Naive B cell (primary cell): ENCODE measurements at regions not wholly inside any gene's neighbourhood (a gene's known extent, or its start where the extent isn't known, plus 50 kb on each side); places are given as distances from the start of the nearest gene placed in this dataset.
A peak's percentile ranks its signal among the peaks of the same experiment; 100 is the strongest.

Experiments
- ATAC-seq, 2 donors: fragments of 150-1000 bp; cut with Tn5 transposase; 2 replicates each; pipeline ENCODE4 v1.10.0; 2021; ENCODE audit warnings: low read depth in 2 of 2, mild to moderate bottlenecking in 2 of 2, moderate library complexity in 2 of 2
- DNase-seq: peaks from one replicate; pipeline ENCODE4 v3.0.0; 2022
- H3K27ac Mint-ChIP-seq, 6 donors: one replicate each; pipeline ENCODE4 v1.8.0; 2020 to 2022; ENCODE audit warnings: mild to moderate bottlenecking in 6 of 6, mixed read lengths in 6 of 6, moderate library complexity in 5 of 6, inconsistent platforms in 2 of 6
- H3K27me3 Mint-ChIP-seq, 3 donors: one replicate each; pipeline ENCODE4 v1.8.0; 2021 to 2022; ENCODE audit warnings: mixed read lengths in 3 of 3, mild to moderate bottlenecking in 1 of 3
- H3K36me3 Mint-ChIP-seq, 2 donors: one replicate each; pipeline ENCODE4 v1.8.0; 2020 to 2022; ENCODE audit warnings: mixed read lengths in 2 of 2, inconsistent platforms in 1 of 2, mild to moderate bottlenecking in 1 of 2
- H3K4me1 Mint-ChIP-seq, 3 donors: one replicate each; pipeline ENCODE4 v1.8.0; 2020 to 2022; ENCODE audit warnings: mixed read lengths in 3 of 3, inconsistent platforms in 1 of 3, mild to moderate bottlenecking in 1 of 3, moderate library complexity in 1 of 3
- H3K4me3 Mint-ChIP-seq, 8 donors: one replicate each; pipeline ENCODE4 v1.8.0; 2020 to 2022; ENCODE audit warnings: mild to moderate bottlenecking in 8 of 8, mixed read lengths in 8 of 8, moderate library complexity in 8 of 8, inconsistent platforms in 2 of 8
- H3K9me3 Mint-ChIP-seq, 7 donors: one replicate each; pipeline ENCODE4 v1.8.0; 2020 to 2022; ENCODE audit warnings: mixed read lengths in 7 of 7, mild to moderate bottlenecking in 5 of 7, inconsistent platforms in 2 of 7, moderate library complexity in 1 of 7

DNA sequence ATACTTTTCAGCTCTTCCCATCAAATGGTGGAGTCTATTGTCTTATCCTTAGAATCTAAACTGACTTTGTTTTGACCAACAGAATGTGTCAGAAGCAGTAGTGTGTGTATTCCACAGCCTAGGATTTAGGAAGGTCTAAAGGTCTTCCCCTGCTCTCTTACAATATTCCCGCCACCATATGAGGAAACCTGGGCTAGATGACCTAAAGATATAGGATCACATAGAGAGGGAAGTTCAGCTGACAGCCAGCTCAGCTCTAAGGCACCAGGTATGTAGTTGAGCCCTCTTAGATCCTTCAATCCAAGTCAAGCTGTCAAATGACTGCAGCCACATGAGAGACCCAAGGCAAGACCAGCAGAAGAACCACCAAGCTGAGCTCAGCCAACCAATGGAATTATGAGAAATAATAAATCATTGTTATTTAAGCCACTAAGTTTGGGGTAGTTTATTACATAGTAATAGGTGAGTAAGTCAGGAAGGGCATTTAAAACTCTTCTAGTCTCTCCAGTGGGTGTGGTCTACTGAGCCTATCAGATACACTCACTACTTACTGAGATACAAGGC, 227.7 kb upstream of the HES1 start:
- H3K4me1 Mint-ChIP-seq = peaks cover 5 to 15% (median 7%) of the 10 kb centered on the region in 3 donors
- H3K36me3 Mint-ChIP-seq = peaks cover 0 to 7% of the 10 kb centered on the region in 2 donors
- no peak overlapping the region for H3K4me3 Mint-ChIP-seq
- H3K27me3 Mint-ChIP-seq = peaks cover 19 to 48% (median 28%) of the 10 kb centered on the region in 3 donors
- H3K9me3 Mint-ChIP-seq = peaks cover 0 to 10% (median 2%) of the 10 kb centered on the region in 7 donors
- ATAC-seq (no peak), DNase-seq (no peak)
- no peak overlapping the region for H3K27ac Mint-ChIP-seq

DNA sequence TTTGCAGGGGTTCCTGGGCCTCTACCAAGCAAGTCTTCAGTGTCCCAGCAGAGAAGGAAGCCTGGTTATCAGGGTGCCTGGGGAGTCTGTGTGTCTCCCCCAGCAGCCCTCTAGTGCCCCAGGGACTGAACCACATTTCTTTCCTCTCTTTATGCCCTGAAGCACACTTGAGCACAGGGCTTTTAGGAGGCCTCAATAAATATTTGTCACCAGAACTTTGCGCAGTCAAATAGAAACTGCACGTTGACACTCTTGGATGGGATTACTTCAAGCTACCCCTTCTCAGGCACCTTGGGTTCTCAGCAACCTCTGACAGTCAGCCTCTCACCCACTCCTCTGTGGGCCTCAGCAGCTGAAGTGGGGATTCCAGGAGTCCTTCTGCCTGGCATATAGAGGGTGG, 226.6 kb upstream of the HES1 start:
- Mint-ChIP-seq H3K4me3 (no peak overlapping the region), H3K36me3 (peaks cover 0 to 7% of the 10 kb centered on the region in 2 donors), H3K27ac (no peak overlapping the region), H3K27me3 (peaks cover 13 to 41% (median 24%) of the 10 kb centered on the region in 3 donors), H3K4me1 (peaks cover 0 to 9% (median 3%) of the 10 kb centered on the region in 3 donors), H3K9me3 (peaks cover 0 to 10% (median 2%) of the 10 kb centered on the region in 7 donors)
- ATAC-seq = no peak
- DNase-seq = no peak

DNA sequence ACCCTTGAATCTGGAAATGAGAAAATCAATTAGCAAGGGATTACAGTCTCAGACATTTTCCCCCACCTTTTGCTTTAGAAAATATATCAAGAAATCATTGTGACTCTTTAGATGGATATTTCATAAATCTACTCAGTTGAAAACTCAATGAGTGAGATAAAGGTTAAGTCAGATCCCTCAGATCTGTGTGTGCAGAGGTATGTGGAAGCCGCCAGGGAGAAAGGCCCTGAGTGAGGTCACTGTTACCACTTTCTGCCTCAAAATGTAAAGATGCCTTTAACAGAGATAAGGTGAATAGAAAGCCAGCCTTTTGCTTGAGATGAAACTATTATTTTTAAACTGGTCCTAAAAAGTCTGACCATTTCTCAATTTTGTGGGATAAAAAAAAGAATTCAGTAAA, 225.6 kb upstream of the HES1 start:
- H3K9me3 Mint-ChIP-seq = peaks cover 0 to 10% (median 2%) of the 10 kb centered on the region in 7 donors
- peak overlapping the region in 1 of 6 donors; percentile 75 for H3K27ac Mint-ChIP-seq
- no peak for ATAC-seq
- H3K4me1 Mint-ChIP-seq = peaks cover 0 to 9% (median 3%) of the 10 kb centered on the region in 3 donors
- H3K4me3 Mint-ChIP-seq = no peak overlapping the region
- H3K27me3 Mint-ChIP-seq = peaks cover 8 to 32% (median 24%) of the 10 kb centered on the region in 3 donors
- no peak for DNase-seq
- peaks cover 0 to 7% of the 10 kb centered on the region in 2 donors for H3K36me3 Mint-ChIP-seq

DNA sequence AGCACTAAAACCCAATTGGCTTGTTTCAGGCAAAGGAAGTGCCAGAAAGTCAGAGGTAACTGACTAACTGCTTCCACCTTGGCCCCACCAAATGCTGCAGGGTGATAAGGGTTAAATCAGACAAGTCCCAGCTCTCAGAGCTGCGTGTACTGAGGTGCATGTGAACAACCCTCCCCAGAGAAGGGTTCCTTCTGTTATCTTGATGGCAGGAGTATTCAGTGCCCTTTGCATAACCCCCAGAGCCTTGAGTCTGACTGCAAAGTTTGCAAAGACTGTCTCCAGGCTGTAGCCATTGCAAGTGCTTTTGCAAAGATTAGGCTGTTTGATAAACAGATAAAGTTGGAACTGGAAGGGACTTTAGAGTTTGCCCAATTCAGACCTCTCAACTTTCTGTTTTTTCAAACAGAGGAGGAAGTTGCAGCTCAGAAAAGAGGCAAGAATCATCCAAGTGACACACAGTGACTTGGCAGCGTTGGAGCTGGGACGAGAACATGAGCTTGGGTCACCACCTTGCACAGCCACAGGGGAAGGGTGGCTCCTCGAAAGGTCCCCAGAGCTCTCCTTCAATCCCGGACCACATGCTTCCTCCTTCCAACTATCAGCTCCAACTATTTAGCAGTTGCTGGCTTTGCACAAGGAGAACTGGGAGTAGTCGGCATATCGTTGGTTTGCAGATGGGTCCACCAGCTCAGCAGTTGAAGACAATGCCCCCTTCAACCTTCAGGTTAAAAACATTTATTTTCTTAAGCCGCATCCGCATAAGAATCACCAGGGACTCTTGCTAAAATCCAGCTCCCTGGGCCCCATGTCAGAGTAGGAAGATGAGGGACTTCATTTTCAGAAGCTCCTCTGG, 224.8 kb upstream of the HES1 start:
- H3K27me3 Mint-ChIP-seq = peaks cover 8 to 31% (median 24%) of the 10 kb centered on the region in 3 donors
- ATAC-seq (no peak), DNase-seq (no peak)
- H3K27ac Mint-ChIP-seq = no peak overlapping the region
- H3K4me3 Mint-ChIP-seq = no peak overlapping the region
- peaks cover 0 to 7% of the 10 kb centered on the region in 2 donors for H3K36me3 Mint-ChIP-seq
- H3K9me3 Mint-ChIP-seq = peaks cover 0 to 10% (median 2%) of the 10 kb centered on the region in 7 donors
- peaks cover 0 to 9% (median 3%) of the 10 kb centered on the region in 3 donors for H3K4me1 Mint-ChIP-seq

DNA sequence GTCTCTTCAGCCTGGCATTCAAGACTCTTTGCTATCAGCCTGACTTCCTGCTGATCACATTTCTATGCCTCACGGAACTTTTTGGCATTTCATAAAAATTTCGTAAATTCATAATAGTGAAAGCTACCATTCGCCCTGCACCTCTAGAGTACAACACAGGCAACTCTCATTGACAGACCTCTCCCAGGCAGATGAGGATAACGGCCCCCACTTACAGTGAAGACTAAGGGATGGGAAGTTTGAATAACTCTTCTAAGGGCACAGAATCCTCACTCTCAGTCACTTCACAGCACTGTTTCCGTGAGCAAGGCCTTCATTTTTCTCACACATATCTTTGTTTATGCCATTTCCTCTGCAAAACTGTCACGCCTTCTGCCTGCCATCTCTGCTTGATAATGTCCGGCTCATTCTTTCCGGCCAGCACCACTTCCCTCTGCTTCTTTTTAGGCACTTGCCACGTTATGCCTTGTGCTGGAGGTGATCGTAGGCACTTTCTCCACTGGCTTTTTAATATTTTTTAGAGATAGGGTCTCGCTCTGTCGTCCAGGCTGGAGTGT, 224.1 kb upstream of the HES1 start:
- Mint-ChIP-seq H3K4me3 (no peak overlapping the region), H3K36me3 (peaks cover 0 to 7% of the 10 kb centered on the region in 2 donors), H3K27ac (peak overlapping the region in 1 of 6 donors; percentile 69), H3K27me3 (peaks cover under 1 to 25% (median 18%) of the 10 kb centered on the region in 3 donors), H3K9me3 (peaks cover 0 to 10% (median 2%) of the 10 kb centered on the region in 7 donors), H3K4me1 (peaks cover 0 to 9% (median 3%) of the 10 kb centered on the region in 3 donors)
- DNase-seq = no peak
- no peak for ATAC-seq

DNA sequence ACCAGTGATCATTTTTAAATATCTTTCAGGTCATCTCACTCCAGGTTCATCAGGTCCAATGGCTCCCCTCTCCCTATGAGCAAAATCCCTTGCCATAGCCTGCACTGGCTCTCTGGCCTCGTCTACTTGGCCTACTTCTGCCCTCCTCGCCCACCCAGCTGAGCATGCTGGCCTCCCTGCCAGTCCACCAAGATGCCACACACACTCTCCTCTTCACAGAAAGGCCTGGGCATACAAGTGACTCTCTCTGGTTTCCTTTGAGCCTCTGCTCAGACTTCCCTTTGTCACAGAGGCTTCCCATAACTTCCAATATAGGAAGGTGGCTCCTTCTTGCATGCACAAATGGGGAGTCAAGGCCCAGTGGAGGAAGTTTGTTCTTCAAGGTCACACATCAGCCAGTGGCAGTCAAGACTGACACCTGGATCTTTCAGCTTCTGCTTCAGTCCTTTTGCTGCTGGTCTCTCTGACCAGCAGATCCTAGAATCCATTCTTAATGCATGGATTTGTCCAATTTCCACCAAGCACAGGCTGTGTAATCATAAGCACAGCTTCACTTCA, 223.2 kb upstream of the HES1 start:
- peaks cover 0 to 10% (median 2%) of the 10 kb centered on the region in 7 donors for H3K9me3 Mint-ChIP-seq
- DNase-seq (no peak), ATAC-seq (no peak)
- no peak overlapping the region for H3K4me3 Mint-ChIP-seq
- peaks cover 0 to 9% (median 3%) of the 10 kb centered on the region in 3 donors for H3K4me1 Mint-ChIP-seq
- peak overlapping the region in 2 of 6 donors; percentile 46 to 81 for H3K27ac Mint-ChIP-seq
- H3K27me3 Mint-ChIP-seq = peaks cover 0 to 21% (median 10%) of the 10 kb centered on the region in 3 donors
- H3K36me3 Mint-ChIP-seq = peaks cover 0 to 7% of the 10 kb centered on the region in 2 donors

DNA sequence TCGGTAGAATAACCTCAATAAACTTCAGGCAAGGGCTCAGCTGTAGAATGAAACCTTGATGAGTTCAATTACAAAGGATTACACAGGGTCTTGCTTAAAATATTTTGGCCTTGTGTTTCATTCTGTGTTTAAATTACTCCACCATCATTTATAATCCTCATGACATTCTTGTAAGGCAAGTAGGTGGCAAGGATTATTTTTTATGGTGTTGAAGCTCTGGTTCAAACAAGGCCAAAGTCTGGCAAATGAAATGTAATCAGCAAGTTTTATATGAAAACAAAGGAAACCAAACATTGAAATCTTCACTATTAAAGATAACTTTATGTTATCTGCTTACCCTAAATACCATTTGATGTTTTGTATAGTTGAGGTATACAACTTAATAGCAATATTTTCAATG, 221.3 kb upstream of the HES1 start:
- H3K9me3 Mint-ChIP-seq = no peaks in the 10 kb centered on the region
- H3K27ac Mint-ChIP-seq = no peak overlapping the region
- H3K36me3 Mint-ChIP-seq = no peaks in the 10 kb centered on the region
- no peak overlapping the region for H3K4me3 Mint-ChIP-seq
- peaks cover 1 to 7% (median 3%) of the 10 kb centered on the region in 3 donors for H3K4me1 Mint-ChIP-seq
- peaks cover 2 to 15% (median 8%) of the 10 kb centered on the region in 3 donors for H3K27me3 Mint-ChIP-seq
- ATAC-seq (no peak), DNase-seq (no peak)

DNA sequence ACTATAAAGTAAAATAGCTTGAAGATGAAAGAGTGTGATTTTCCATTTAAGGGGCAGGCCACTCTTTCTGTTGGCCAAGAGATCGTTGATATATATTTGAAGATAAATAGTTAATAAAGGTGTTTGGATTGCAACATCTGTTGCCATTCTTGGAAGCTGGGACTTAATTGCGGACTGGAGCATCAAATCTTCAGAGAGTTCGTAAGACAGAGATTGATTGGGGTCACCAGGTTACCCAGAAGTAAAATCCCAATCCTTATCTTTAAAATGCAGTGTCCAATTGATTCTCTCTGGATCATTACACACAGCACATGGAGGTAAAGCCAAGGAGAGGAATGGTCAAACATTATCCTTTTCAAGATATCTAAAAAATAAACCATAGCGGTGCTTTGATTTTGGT, 220.8 kb upstream of the HES1 start:
- no peaks in the 10 kb centered on the region for H3K9me3 Mint-ChIP-seq
- ATAC-seq = no peak
- no peaks in the 10 kb centered on the region for H3K36me3 Mint-ChIP-seq
- H3K27me3 Mint-ChIP-seq = peaks cover 5 to 15% (median 8%) of the 10 kb centered on the region in 3 donors
- H3K4me1 Mint-ChIP-seq = peaks cover 2 to 4% (median 3%) of the 10 kb centered on the region in 3 donors
- no peak for DNase-seq
- H3K27ac Mint-ChIP-seq = no peak overlapping the region
- H3K4me3 Mint-ChIP-seq = no peak overlapping the region

DNA sequence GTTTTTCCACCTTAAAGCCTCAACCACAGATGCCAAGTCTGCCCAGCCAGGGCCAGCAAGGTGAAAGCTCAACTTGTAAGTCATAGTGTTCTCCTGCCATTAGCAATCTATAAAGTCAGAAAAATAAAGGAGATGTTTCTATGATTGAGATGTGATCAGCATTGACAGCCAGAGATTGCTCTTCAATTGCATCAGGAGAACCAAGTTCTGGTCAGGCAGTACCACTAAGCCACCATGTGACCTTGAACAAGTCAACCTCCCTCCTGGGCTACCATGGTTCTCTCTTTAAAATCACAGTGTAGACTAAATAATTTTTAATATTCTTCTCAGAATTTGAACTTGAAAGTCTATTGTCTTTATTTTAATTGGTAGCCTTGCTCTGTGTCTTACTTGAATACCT, 220.3 kb upstream of the HES1 start:
- Mint-ChIP-seq H3K27ac (no peak overlapping the region), H3K36me3 (no peaks in the 10 kb centered on the region), H3K9me3 (no peaks in the 10 kb centered on the region), H3K4me3 (no peak overlapping the region), H3K4me1 (peaks cover 0 to 4% (median 3%) of the 10 kb centered on the region in 3 donors), H3K27me3 (peaks cover 5 to 15% (median 8%) of the 10 kb centered on the region in 3 donors)
- ATAC-seq (no peak), DNase-seq (no peak)

DNA sequence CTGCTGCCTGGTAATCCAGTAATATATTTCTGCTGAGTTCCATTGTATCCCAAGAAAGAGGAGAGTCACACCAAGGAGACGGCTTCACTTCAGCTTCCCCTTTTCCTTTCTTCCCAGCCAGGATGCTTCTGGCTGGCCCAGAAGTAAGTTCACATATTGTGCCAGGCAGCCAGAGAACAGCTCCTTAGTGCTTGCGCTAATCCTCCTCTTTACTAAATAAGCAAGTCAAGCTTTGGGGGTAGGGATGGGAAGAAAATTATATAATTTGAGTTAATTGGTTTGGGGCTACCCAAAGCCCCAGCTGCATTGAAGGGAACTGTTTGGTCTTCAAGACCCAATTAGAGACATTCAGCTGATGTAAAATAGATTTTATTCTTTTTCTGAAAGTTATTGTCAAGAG, 218.8 kb upstream of the HES1 start:
- Mint-ChIP-seq H3K27ac (no peak overlapping the region), H3K4me3 (no peak overlapping the region), H3K4me1 (peaks cover 0 to 4% (median 2%) of the 10 kb centered on the region in 3 donors), H3K9me3 (peaks cover 0 to 2% (median 0%) of the 10 kb centered on the region in 7 donors), H3K27me3 (peaks cover 5 to 15% (median 8%) of the 10 kb centered on the region in 3 donors), H3K36me3 (no peaks in the 10 kb centered on the region)
- DNase-seq (no peak), ATAC-seq (no peak)

DNA sequence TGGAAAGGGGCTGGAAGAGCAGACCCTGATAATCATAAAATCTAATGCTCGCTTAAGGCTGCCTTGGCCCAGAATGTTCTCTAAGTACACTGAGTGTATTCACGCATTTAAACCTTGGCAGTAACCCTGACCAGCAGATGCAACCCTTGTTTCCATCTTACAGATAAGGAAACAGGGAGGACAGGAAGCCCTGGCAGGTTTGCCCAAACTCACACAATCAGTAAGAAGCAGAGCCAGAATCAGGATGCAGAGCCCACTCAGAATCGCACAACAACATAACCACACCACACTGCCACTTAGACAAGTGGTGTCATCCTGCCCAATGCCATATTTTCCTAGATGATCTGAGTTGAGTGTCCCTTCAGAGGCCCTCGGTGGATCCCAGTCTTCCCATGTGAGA, 214.5 kb upstream of the HES1 start:
- peak overlapping the region in 1 of 6 donors; percentile 9 for H3K27ac Mint-ChIP-seq
- ATAC-seq (no peak), DNase-seq (no peak)
- no peak overlapping the region for H3K4me3 Mint-ChIP-seq
- H3K4me1 Mint-ChIP-seq = peaks cover 4 to 10% (median 8%) of the 10 kb centered on the region in 3 donors
- peaks cover 0 to 14% of the 10 kb centered on the region in 2 donors for H3K36me3 Mint-ChIP-seq
- H3K27me3 Mint-ChIP-seq = peaks cover 5 to 8% (median 6%) of the 10 kb centered on the region in 3 donors
- H3K9me3 Mint-ChIP-seq = peaks cover 7 to 25% (median 11%) of the 10 kb centered on the region in 7 donors

DNA sequence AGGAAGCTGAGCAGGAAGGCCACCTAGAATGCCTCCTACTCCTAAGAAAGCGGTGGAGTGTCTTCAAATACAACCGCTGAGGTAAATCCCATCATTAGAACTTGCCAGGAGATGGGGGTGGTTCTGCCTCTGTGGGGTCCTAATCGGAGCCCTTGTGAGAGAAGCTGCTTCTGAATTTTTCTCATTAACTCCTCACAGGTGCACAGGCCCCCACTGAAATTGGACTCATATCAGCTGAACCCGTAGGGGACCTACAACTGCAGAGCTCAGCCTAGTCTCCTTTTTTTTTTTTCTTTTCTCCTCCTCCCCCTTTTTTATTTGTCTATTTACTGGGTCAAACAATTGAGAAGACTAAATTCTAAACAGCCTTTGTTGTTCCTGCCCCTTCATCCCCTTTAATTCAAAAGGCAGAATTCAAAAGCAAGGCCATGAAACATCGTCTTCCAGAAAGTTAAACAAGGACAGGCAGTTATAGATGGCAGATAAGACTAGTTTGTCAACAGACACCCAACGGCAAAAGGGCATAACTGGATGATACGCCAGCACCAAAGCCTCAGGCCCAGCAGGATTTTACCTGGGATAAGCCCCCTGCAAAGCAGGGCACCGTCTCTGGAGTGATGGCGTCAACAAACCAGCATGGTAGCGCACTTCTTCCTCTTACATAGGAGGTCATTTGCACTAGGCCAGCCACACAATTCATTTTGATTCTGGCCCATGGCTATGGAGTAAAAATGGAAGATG, 213.7 kb upstream of the HES1 start:
- DNase-seq (no peak), ATAC-seq (no peak)
- Mint-ChIP-seq H3K4me1 (peaks cover 5 to 13% (median 8%) of the 10 kb centered on the region in 3 donors), H3K27ac (peak overlapping the region in 1 of 6 donors; percentile 9), H3K27me3 (peaks cover 5 to 8% (median 6%) of the 10 kb centered on the region in 3 donors), H3K9me3 (peaks cover 7 to 25% (median 11%) of the 10 kb centered on the region in 7 donors), H3K4me3 (peak overlapping the region in 1 of 8 donors; percentile 44), H3K36me3 (peaks cover 0 to 14% of the 10 kb centered on the region in 2 donors)
